ENCODE measurements at regions not wholly inside any gene's neighbourhood (a gene's known extent, or its start where the extent isn't known, plus 50 kb on each side); places are given as distances from the start of the nearest gene placed in this dataset.
"Not testable (repeated sequence)": the region's sequence is repeated elsewhere in the genome, so short reads cannot be mapped to it uniquely, and the experiment has no call there.

- no peaks in the 10 kb centered on the region for H3K9me3 Mint-ChIP-seq
- H3K27ac Mint-ChIP-seq, result no peak overlapping the region
Observed at GRCh38 chr4:163736876-163737275, 242.4 kb downstream of the TMA16 start.

DNA sequence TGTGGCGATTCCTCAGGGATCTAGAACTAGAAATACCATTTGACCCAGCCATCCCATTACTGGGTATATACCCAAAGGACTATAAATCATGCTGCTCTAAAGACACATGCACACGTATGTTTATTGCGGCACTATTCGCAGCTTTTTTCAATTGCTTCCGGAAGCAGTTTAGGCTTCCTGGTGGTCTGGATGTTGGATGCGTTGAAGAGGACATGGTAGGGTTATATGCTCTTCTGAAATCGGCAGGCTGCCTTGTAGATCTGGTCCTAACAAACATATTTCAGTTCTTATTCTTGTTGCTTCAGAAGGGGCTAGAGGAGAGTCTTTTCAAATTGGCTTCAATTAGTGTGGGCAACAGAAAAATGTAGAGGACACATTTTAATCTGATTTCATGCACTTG is 243.4 kb downstream of the TMA16 start:
- not testable (repeated sequence) for H3K4me3 Mint-ChIP-seq; H3K4me1 Mint-ChIP-seq; H3K36me3 Mint-ChIP-seq (ENCODE audit: low read depth); H3K9me3 Mint-ChIP-seq; H3K27ac Mint-ChIP-seq; H3K27me3 Mint-ChIP-seq (ENCODE audit: low read depth)

More at GRCh38 chr4:163736876-163737275, 242.4 kb downstream of the TMA16 start:
- Mint-ChIP-seq H3K4me3 (no peak overlapping the region), H3K36me3 (ENCODE audit: low read depth) (no peaks in the 10 kb centered on the region), H3K27me3 (ENCODE audit: low read depth) (no peaks in the 10 kb centered on the region), H3K4me1 (no peaks in the 10 kb centered on the region)
- no peak for TF ChIP-seq CTCF (IDR thresholded peaks at IDR 0.05; ENCODE audit: unreplicated experiment in 3 of 3)

DNA sequence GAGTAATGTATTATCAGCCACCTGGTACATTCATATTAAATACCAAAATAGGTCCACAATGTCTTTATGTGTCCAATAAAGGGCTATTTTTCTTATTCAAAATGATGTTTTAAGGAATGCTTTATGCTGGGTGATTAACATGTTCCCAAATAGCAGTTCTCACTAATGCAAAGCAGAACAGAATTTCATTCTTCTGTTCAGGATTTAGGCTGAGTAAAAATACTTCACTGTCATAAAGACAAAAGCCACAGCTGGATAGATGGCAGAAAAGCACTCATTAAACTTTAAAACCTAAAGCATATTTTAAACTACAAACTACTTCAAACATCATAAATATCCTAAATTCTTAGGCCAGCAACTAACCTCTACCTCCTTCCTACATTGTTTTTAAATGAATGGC is 244.0 kb downstream of the TMA16 start:
- TF ChIP-seq CTCF (IDR thresholded peaks at IDR 0.05; ENCODE audit: unreplicated experiment in 3 of 3), result no peak
- Mint-ChIP-seq H3K27ac (no peak overlapping the region), H3K4me3 (no peak overlapping the region), H3K36me3 (ENCODE audit: low read depth) (no peaks in the 10 kb centered on the region), H3K4me1 (no peaks in the 10 kb centered on the region), H3K27me3 (ENCODE audit: low read depth) (no peaks in the 10 kb centered on the region), H3K9me3 (no peaks in the 10 kb centered on the region)

DNA sequence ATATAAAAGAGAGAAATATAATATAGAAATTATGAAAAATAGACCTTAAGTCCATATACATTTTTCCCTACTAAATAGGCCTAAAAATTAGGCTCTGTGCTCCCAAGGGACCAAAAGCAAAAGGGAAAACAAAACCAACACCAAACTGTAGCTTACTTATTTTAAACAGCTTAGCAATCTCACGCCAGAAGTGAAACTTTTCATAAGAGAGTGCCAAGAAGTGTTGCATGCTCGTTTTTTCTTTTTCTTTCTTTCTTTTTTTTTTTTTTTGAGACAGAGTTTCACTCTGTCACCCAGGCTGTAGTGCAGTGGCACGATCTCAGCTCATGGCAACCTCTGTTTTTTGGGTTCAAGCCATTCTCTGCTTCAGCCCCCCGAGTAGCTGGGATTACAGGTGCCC is 250.4 kb downstream of the TMA16 start:
- H3K27ac Mint-ChIP-seq, result no peak overlapping the region
- TF ChIP-seq CTCF (IDR thresholded peaks at IDR 0.05; ENCODE audit: unreplicated experiment in 3 of 3), result no peak
- peaks cover 5% of the 10 kb centered on the region for H3K9me3 Mint-ChIP-seq
- H3K4me1 Mint-ChIP-seq, result no peaks in the 10 kb centered on the region
- H3K36me3 Mint-ChIP-seq (ENCODE audit: low read depth), result no peaks in the 10 kb centered on the region
- no peaks in the 10 kb centered on the region for H3K27me3 Mint-ChIP-seq (ENCODE audit: low read depth)
- H3K4me3 Mint-ChIP-seq, result no peak overlapping the region

- no peak overlapping the region for H3K4me3 Mint-ChIP-seq
- peaks cover 5% of the 10 kb centered on the region for H3K9me3 Mint-ChIP-seq
- TF ChIP-seq CTCF (IDR thresholded peaks at IDR 0.05; ENCODE audit: unreplicated experiment in 3 of 3), result no peak
- H3K4me1 Mint-ChIP-seq, result no peaks in the 10 kb centered on the region
- no peaks in the 10 kb centered on the region for H3K27me3 Mint-ChIP-seq (ENCODE audit: low read depth)
- no peaks in the 10 kb centered on the region for H3K36me3 Mint-ChIP-seq (ENCODE audit: low read depth)
- no peak overlapping the region for H3K27ac Mint-ChIP-seq
Observed at GRCh38 chr4:163747293-163747692, 252.8 kb downstream of the TMA16 start.

DNA sequence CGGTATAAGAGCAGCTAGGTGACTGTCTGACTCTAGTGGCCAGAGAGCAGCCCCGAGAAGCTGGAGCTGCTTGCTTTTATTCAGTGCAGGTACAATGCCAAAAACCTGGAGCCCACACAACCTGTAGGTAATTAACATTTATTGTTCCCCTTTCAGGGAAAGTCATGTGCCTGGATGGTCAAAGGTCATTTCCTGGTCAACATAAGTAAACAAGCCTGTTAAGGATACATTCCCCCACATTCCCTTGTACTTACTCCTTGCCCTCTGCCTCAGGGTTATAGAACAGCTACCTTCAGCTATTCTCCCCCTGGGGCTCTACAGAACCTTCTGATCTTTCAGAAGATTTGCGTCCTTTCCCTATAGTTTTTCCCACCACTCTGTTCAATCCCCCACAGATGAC is 253.4 kb downstream of the TMA16 start:
- Mint-ChIP-seq H3K4me3 (no peak overlapping the region), H3K36me3 (ENCODE audit: low read depth) (no peaks in the 10 kb centered on the region), H3K4me1 (no peaks in the 10 kb centered on the region), H3K27me3 (ENCODE audit: low read depth) (no peaks in the 10 kb centered on the region), H3K27ac (no peak overlapping the region), H3K9me3 (peaks cover 5% of the 10 kb centered on the region)
- TF ChIP-seq CTCF (IDR thresholded peaks at IDR 0.05; ENCODE audit: unreplicated experiment in 3 of 3), result no peak

Data from nephron (organoid).